K562 (cell line): ENCODE measurements at regions not wholly inside any gene's neighbourhood (a gene's known extent, or its start where the extent isn't known, plus 50 kb on each side); places are given as distances from the start of the nearest gene placed in this dataset.

ENCODE experiments used
- ATAC-seq: fragments of 200-7000 bp; cut with Tn5 transposase; 3 replicates; pipeline ENCODE4 v1.9.1; 2020; ENCODE audit warnings: moderate library complexity
- BruUV-seq: library from RNA; stranded (reverse); fragments of 400-500 nt; replicated peaks from 2 replicates; lab custom pipeline; 2021; lab: Mats Ljungman, UMichigan
- CTCF ChIA-PET: fragments of 300-600 bp; formaldehyde crosslinking; extraction: SDS; loops from one replicate; lab custom pipeline; 2021; ENCODE audit warnings: low intra/inter-chr PET ratio; lab: Yijun Ruan, JAX
- POLR2A ChIA-PET: fragments of 300-600, 350-650 bp; sonication (Branson Sonifier 250); formaldehyde crosslinking; extraction: SDS; loops from one replicate; lab custom pipeline; 2021; ENCODE audit warnings: antibody characterized with exemption, inconsistent platforms; lab: Yijun Ruan, JAX
- DNase-seq, 4 experiments: peaks; one replicate each; pipeline versions ENCODE4 v3.0.0 to v3.0.0-alpha.2; 2011 to 2018; ENCODE audit warnings: low spot score in 3 of 4, mixed read lengths in 3 of 4; ENCODE audit errors: extremely low read depth in 1 of 4
- FAIRE-seq: peaks from 2 replicates; lab custom pipeline; 2011; peaks lifted over from hg19 to GRCh38; lab: Jason Lieb, UNC
- H2AFZ ChIP-seq: 2 replicates; pipeline ENCODE4 v1.6.0; 2011; ENCODE audit warnings: low read depth, low read length, control low read depth, inconsistent platforms
- H3K27ac ChIP-seq: fragments of 200-600 bp; 3 replicates; pipeline ENCODE4 v1.8.0; 2011; ENCODE audit warnings: low read depth, mild to moderate bottlenecking, control low read depth, inconsistent platforms, low read length, moderate library complexity, mixed read lengths; ENCODE audit errors: extremely low read depth
- H3K27me3 ChIP-seq, 2 experiments: fragments of 300-600 bp in 1 of 2; 2 replicates in 1 of 2; 3 replicates in 1 of 2; pipeline versions ENCODE4 v1.6.0 to v1.8.0; 2011; ENCODE audit warnings: inconsistent platforms in 2 of 2, low read length in 2 of 2, mild to moderate bottlenecking in 1 of 2, mixed read lengths in 1 of 2, moderate library complexity in 1 of 2; ENCODE audit not compliant: control insufficient read depth in 2 of 2, insufficient read depth in 2 of 2
- H3K36me3 ChIP-seq: fragments of 300-600 bp; 3 replicates; pipeline ENCODE4 v1.8.0; 2011; ENCODE audit warnings: mild to moderate bottlenecking, low read length, inconsistent platforms; ENCODE audit not compliant: control insufficient read depth, insufficient read depth
- H3K4me1 ChIP-seq, 2 experiments: fragments of 200-600 bp in 1 of 2; replicated peaks in 1 of 2; 2 replicates in 1 of 2; 3 replicates in 1 of 2; pipeline versions ENCODE4 v1.5.1 to v1.8.0; 2011; ENCODE audit warnings: inconsistent platforms in 2 of 2, low read length in 2 of 2, mild to moderate bottlenecking in 1 of 2, mixed read lengths in 1 of 2, moderate library complexity in 1 of 2; ENCODE audit not compliant: control insufficient read depth in 2 of 2, insufficient read depth in 2 of 2
- H3K4me2 ChIP-seq: 2 replicates; pipeline ENCODE4 v1.6.1; 2011; ENCODE audit warnings: low read length, control low read depth, inconsistent platforms, mixed read lengths; ENCODE audit not compliant: insufficient read depth
- H3K4me3 ChIP-seq: fragments of 200-600 bp; sonication (generic), shearing (Covaris generic); 2 replicates; pipeline ENCODE4 v1.5.1; 2016; ENCODE audit warnings: control low read depth, inconsistent platforms
- H3K79me2 ChIP-seq: fragments of 200-600 bp; 3 replicates; pipeline ENCODE4 v1.8.0; 2011; ENCODE audit warnings: low read length, inconsistent platforms; ENCODE audit not compliant: control insufficient read depth, insufficient read depth
- H3K9ac ChIP-seq, 2 experiments: 2 replicates each; pipeline versions ENCODE4 v1.6.0 to v1.6.1; 2011; ENCODE audit warnings: low read depth in 2 of 2, low read length in 2 of 2, control low read depth in 1 of 2, inconsistent platforms in 1 of 2, mild to moderate bottlenecking in 1 of 2, mixed read lengths in 1 of 2; ENCODE audit not compliant: insufficient read depth in 1 of 2
- H3K9me1 ChIP-seq: one replicate; pipeline ENCODE4 v1.6.0; 2011; ENCODE audit warnings: inconsistent platforms, mild to moderate bottlenecking, low read length, moderate library complexity; ENCODE audit not compliant: control insufficient read depth, insufficient read depth
- H3K9me3 ChIP-seq: replicated peaks from 2 replicates; pipeline ENCODE4 v1.5.1; 2011; ENCODE audit warnings: low read depth, low read length, inconsistent platforms; ENCODE audit not compliant: control insufficient read depth, insufficient read depth
- H4K20me1 ChIP-seq: replicated peaks from 2 replicates; pipeline ENCODE4 v1.6.1; 2011; ENCODE audit warnings: low read length, inconsistent platforms, mixed read lengths; ENCODE audit not compliant: control insufficient read depth, insufficient read depth
- CHD1 ChIP-seq: fragments of 200-600 bp; sonication (generic); IDR thresholded peaks from one replicate; pipeline ENCODE4 v1.6.1; 2012; ENCODE audit warnings: mild to moderate bottlenecking, moderate library complexity, low read length, inconsistent platforms
- ETV1 ChIP-seq: fragments of 450-650 bp; conservative IDR thresholded peaks from 2 replicates; pipeline ENCODE4 v1.6.1; 2016; ENCODE audit warnings: missing genetic modification characterization, control low read depth, low read depth, missing compliant biosample characterization
- NR2F6 ChIP-seq: fragments of 450-650 bp; formaldehyde crosslinking; IDR thresholded peaks from 2 replicates; pipeline ENCODE4 v1.4.0; 2020; ENCODE audit warnings: mild to moderate bottlenecking
- TRIM24 ChIP-seq, 2 experiments: fragments of 450-650 bp; IDR thresholded peaks; 2 replicates each; pipeline ENCODE4 v1.6.1; 2016
- ZNF165 ChIP-seq: fragments of 250-450 bp; sonication (Bioruptor Pico); IDR thresholded peaks from 2 replicates; pipeline ENCODE4 v1.4.0; 2020; ENCODE audit warnings: borderline replicate concordance
- WGBS: fragments of 100-300 bp; shearing (Covaris generic); methylation state at CpG from one replicate; pipeline ENCODE4 v1.1.6; 2016; ENCODE audit warnings: low coverage, mixed read lengths; ENCODE audit not compliant: insufficient coverage; ENCODE audit errors: missing lambda C conversion rate; 5-methylcytosine and 5-hydroxymethylcytosine counted together
- in situ Hi-C: fragments of 300-500 bp; cut with MboI; formaldehyde crosslinking; loops from 4 replicates; pipeline ENCODE4 v1.15.0; 2018; ENCODE audit warnings: inconsistent platforms, mixed read lengths
- intact Hi-C: fragments of 100-400 bp; cut with micrococcal nuclease; formaldehyde crosslinking; loops from 2 replicates; pipeline ENCODE4 v1.14.2; 2022
- TF ChIP-seq, protein P1 (sequence below): sonication (generic); formaldehyde crosslinking; IDR thresholded peaks from 2 replicates; pipeline ENCODE4 v1.8.0; 2022; ENCODE audit warnings: mild to moderate bottlenecking, missing genetic modification reagents

DNA sequence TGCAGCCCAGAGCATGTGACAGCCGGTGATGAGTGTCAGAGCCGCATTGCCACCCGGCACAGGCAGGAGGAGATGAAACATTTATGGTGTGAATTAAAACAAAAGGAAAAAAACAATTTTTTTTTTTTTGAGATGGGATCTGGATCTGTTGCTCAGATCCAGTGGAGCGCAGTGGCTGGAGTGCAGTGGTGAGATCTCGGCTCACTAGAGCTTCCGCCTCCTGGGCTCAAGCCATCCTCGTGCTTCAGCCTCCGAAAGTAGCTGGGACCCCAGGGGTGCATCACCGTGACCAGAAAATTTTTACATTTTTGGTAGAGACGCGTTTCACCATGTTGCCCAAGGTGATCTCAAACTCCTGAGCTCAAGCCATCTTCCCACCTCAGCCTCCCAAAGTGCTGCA, 182.1 kb upstream of the SALL3 start (continued):
- no peak for TF ChIP-seq ZNF165 (CRISPR knock-in tag)

DNA sequence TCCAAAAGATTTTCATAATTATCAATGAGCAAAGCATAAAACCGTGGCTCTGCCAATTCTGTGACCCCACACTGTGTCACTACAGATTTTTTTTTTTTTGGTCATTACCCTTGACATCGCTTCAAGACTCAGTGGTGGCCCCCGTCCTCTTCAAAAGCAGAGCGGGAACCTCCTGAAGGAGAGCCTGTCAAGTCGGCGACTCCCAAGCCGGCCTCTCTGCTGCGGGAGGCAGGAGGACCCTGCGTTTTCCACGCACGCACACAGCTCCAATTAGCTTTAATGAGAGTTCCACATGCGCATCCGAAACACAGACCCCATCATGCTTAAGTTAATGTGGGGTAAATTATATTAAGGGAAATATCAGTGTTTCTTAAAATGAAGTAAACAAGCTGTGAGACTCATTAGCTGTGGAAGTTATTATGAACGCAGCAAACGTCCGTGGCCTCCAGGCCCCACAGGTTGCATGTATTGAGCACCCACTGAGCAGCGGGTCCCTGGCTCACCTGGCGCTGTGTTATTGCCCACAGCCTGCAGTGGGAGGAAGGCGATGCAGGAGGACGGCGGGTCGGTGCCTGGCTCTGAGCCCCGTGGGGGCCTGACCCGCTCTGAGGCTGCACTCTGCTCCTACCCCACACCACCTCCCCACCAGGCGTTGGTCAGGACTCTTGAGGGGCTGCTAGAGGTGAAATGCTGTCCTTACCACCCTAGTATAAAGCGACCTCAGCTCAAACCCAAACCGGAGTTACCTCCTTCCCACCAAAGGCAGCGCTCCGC, 181.0 kb upstream of the SALL3 start:
- in situ Hi-C loops (no loop called here), intact Hi-C loops (no loop called here)
- ChIA-PET CTCF (no interaction called here), POLR2A (no interaction called here)
- Histone ChIP-seq H3K9ac (no peak overlapping the region), H3K27me3 (peaks cover 0 to 30% of the 10 kb centered on the region in 2 experiments; a peak in 2 of 5 replicates), H3K4me1 (no peaks in the 10 kb centered on the region), H2AFZ (no peak overlapping the region), H3K4me3 (no peak overlapping the region), H3K9me1 (no peaks in the 10 kb centered on the region), H3K9me3 (no peaks in the 10 kb centered on the region), H3K36me3 (no peaks in the 10 kb centered on the region), H3K27ac (no peak overlapping the region), H4K20me1 (no peaks in the 10 kb centered on the region), H3K4me2 (no peak overlapping the region), H3K79me2 (no peaks in the 10 kb centered on the region)
- ATAC-seq (no peak), DNase-seq (no peak), FAIRE-seq (no peak)
- WGBS: under 1% methylated on average over 21 of the region's 29 CpGs
- no TSS peak for BruUV-seq
- no peak for TF ChIP-seq TRIM24 (IDR thresholded peaks at IDR 0.05)
- TF ChIP-seq, protein P1, sequence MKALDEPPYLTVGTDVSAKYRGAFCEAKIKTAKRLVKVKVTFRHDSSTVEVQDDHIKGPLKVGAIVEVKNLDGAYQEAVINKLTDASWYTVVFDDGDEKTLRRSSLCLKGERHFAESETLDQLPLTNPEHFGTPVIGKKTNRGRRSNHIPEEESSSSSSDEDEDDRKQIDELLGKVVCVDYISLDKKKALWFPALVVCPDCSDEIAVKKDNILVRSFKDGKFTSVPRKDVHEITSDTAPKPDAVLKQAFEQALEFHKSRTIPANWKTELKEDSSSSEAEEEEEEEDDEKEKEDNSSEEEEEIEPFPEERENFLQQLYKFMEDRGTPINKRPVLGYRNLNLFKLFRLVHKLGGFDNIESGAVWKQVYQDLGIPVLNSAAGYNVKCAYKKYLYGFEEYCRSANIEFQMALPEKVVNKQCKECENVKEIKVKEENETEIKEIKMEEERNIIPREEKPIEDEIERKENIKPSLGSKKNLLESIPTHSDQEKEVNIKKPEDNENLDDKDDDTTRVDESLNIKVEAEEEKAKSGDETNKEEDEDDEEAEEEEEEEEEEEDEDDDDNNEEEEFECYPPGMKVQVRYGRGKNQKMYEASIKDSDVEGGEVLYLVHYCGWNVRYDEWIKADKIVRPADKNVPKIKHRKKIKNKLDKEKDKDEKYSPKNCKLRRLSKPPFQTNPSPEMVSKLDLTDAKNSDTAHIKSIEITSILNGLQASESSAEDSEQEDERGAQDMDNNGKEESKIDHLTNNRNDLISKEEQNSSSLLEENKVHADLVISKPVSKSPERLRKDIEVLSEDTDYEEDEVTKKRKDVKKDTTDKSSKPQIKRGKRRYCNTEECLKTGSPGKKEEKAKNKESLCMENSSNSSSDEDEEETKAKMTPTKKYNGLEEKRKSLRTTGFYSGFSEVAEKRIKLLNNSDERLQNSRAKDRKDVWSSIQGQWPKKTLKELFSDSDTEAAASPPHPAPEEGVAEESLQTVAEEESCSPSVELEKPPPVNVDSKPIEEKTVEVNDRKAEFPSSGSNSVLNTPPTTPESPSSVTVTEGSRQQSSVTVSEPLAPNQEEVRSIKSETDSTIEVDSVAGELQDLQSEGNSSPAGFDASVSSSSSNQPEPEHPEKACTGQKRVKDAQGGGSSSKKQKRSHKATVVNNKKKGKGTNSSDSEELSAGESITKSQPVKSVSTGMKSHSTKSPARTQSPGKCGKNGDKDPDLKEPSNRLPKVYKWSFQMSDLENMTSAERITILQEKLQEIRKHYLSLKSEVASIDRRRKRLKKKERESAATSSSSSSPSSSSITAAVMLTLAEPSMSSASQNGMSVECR (CRISPR knock-in tag): no peak
- TF ChIP-seq NR2F6 (CRISPR knock-in tag): no peak
- no peak for TF ChIP-seq ETV1 (tag)
- no peak for TF ChIP-seq CHD1
